Esophagus muscularis mucosa (tissue), 4 donors: ENCODE measurements at regions not wholly inside any gene's neighbourhood (a gene's known extent, or its start where the extent isn't known, plus 50 kb on each side); places are given as distances from the start of the nearest gene placed in this dataset.

Experiments used
- DNase-seq: peaks from one replicate; pipeline ENCODE4 v3.0.0-alpha.2; 2017; ENCODE audit errors: extremely low spot score
- H3K27ac ChIP-seq, 4 donors: fragments of 200-600 bp; sonication (generic); replicated peaks in 1 of 4; 1 replicate in 3 of 4; 2 replicates in 1 of 4; pipeline ENCODE4 v1.5.1; 2016 to 2019; ENCODE audit warnings: mild to moderate bottlenecking in 1 of 4
- H3K27me3 ChIP-seq, 4 donors: fragments of 200-600 bp; sonication (generic); one replicate each; pipeline versions ENCODE4 v1.5.1 to v1.6.0; 2016 to 2019
- H3K36me3 ChIP-seq, 4 donors: fragments of 200-600 bp; sonication (generic); one replicate each; pipeline ENCODE4 v1.5.1; 2016 to 2019
- H3K4me1 ChIP-seq, 4 donors: fragments of 200-600 bp; sonication (generic); one replicate each; pipeline ENCODE4 v1.5.1; 2016 to 2019
- H3K4me3 ChIP-seq, 4 donors: fragments of 200-600 bp; sonication (generic); 1 replicate in 2 of 4; 2 replicates in 2 of 4; pipeline ENCODE4 v1.5.1; 2016 to 2019; ENCODE audit warnings: mild to moderate bottlenecking in 4 of 4, moderate library complexity in 1 of 4
- H3K9me3 ChIP-seq, 4 donors: fragments of 200-600 bp; sonication (generic); 1 replicate in 3 of 4; 2 replicates in 1 of 4; pipeline ENCODE4 v1.5.1; 2016 to 2019
- CTCF ChIP-seq, 3 experiments: fragments of 200-600 bp in 2 of 3; fragments of 450-650 bp in 1 of 3; sonication (generic) in 2 of 3; IDR thresholded peaks; one replicate each; pipeline ENCODE4 v1.5.1; 2017 to 2019; ENCODE audit warnings: antibody characterized with exemption in 3 of 3, mild to moderate bottlenecking in 2 of 3, moderate library complexity in 1 of 3
- EP300 ChIP-seq: sonication (generic); formaldehyde crosslinking; IDR thresholded peaks from one replicate; pipeline ENCODE4 v1.6.1; 2017; ENCODE audit warnings: antibody characterized with exemption
- POLR2A ChIP-seq: fragments of 450-650 bp; IDR thresholded peaks from one replicate; pipeline ENCODE4 v1.6.1; 2017; ENCODE audit warnings: antibody characterized with exemption, moderate library complexity, mild to moderate bottlenecking, low read depth
- POLR2AphosphoS5 ChIP-seq, 2 donors: sonication (generic); formaldehyde crosslinking; IDR thresholded peaks; one replicate each; pipeline ENCODE4 v1.6.1; 2017; ENCODE audit warnings: antibody characterized with exemption in 2 of 2
- WGBS: methylation state at CpG from one replicate; pipeline ENCODE4 v1.1.5; 2018; 5-methylcytosine and 5-hydroxymethylcytosine counted together
- intact Hi-C: fragments of 100-400 bp; cut with DNase I; formaldehyde crosslinking; loops from one replicate; pipeline ENCODE4 v1.15.1; 2023

- Histone ChIP-seq H3K27me3 (no peaks in the 10 kb centered on the region), H3K4me1 (peaks cover 0 to 6% (median 0%) of the 10 kb centered on the region in 4 donors), H3K27ac (no peak overlapping the region), H3K36me3 (no peaks in the 10 kb centered on the region), H3K4me3 (no peak overlapping the region), H3K9me3 (no peaks in the 10 kb centered on the region)
- DNase-seq, result no peak
- TF ChIP-seq POLR2AphosphoS5 (IDR thresholded peaks at IDR 0.05) (no peak), CTCF (IDR thresholded peaks at IDR 0.05) (no peak), EP300 (no peak)
- WGBS, result 62% methylated on average over 3 of the region's 3 CpGs
- intact Hi-C loops, result no loop called here
These were observed 1061.0 kb downstream of the NR2F1-AS1 start for GRCh38 chr5:92519811-92520632.

- Histone ChIP-seq H3K9me3 (peaks cover 0 to 5% (median 2%) of the 10 kb centered on the region in 4 donors), H3K27ac (no peak overlapping the region), H3K4me3 (no peak overlapping the region), H3K4me1 (peaks cover 0 to 6% (median 0%) of the 10 kb centered on the region in 4 donors), H3K36me3 (no peaks in the 10 kb centered on the region), H3K27me3 (no peaks in the 10 kb centered on the region)
- intact Hi-C loops, result no loop called here
- 39% methylated on average over 4 of the region's 4 CpGs for WGBS
- no peak for DNase-seq
- TF ChIP-seq CTCF (IDR thresholded peaks at IDR 0.05), result peak; percentile 30 to 61 (median 46)
- no peak for TF ChIP-seq EP300
These were observed 1062.6 kb downstream of the NR2F1-AS1 start for GRCh38 chr5:92518318-92518904.

- peaks cover 0 to 6% (median 0%) of the 10 kb centered on the region in 4 donors for H3K4me1 ChIP-seq
- no peak overlapping the region for H3K27ac ChIP-seq
- no peaks in the 10 kb centered on the region for H3K36me3 ChIP-seq
- intact Hi-C loops, result no loop called here
- no peak overlapping the region for H3K4me3 ChIP-seq
- H3K27me3 ChIP-seq, result no peaks in the 10 kb centered on the region
- no peak for DNase-seq
- H3K9me3 ChIP-seq, result peaks cover 0 to 38% (median 26%) of the 10 kb centered on the region in 4 donors
- TF ChIP-seq POLR2A (no peak), POLR2AphosphoS5 (IDR thresholded peaks at IDR 0.05) (no peak), CTCF (IDR thresholded peaks at IDR 0.05) (no peak), EP300 (no peak)
These were observed 1066.1 kb downstream of the NR2F1-AS1 start for GRCh38 chr5:92514896-92515295.

- intact Hi-C loops, result no loop called here
- WGBS, result 100% methylated on average over 1 of the region's 1 CpG
- H3K4me3 ChIP-seq, result no peak overlapping the region
- H3K27me3 ChIP-seq, result no peaks in the 10 kb centered on the region
- H3K4me1 ChIP-seq, result no peaks in the 10 kb centered on the region
- no peaks in the 10 kb centered on the region for H3K36me3 ChIP-seq
- TF ChIP-seq CTCF (IDR thresholded peaks at IDR 0.05) (no peak), POLR2A (no peak), EP300 (no peak), POLR2AphosphoS5 (IDR thresholded peaks at IDR 0.05) (no peak)
- H3K27ac ChIP-seq, result no peak overlapping the region
- no peak for DNase-seq
- H3K9me3 ChIP-seq, result peaks cover 0 to 56% (median 37%) of the 10 kb centered on the region in 4 donors
These were observed 1068.0 kb downstream of the NR2F1-AS1 start for GRCh38 chr5:92513067-92513466.
